Fibroblast of skin of back (primary cell): ENCODE measurements at regions not wholly inside any gene's neighbourhood (a gene's known extent, or its start where the extent isn't known, plus 50 kb on each side); places are given as distances from the start of the nearest gene placed in this dataset.

Experiments used
- DNase-seq: peaks from one replicate; pipeline ENCODE4 v3.0.0-alpha.2; 2013

- DNase-seq = no peak
Observed at GRCh38 chr18:25633563-25633962, 281.6 kb upstream of the ZNF521 start.

- DNase-seq = no peak
Observed at GRCh38 chr18:25630682-25631081, 278.7 kb upstream of the ZNF521 start.

- no peak for DNase-seq
Observed at GRCh38 chr18:25621682-25622081, 269.7 kb upstream of the ZNF521 start.

GRCh38 chr18:25621144-25621543 is 269.2 kb upstream of the ZNF521 start:
- no peak for DNase-seq

- no peak for DNase-seq
Observed at GRCh38 chr18:25614168-25614567, 262.2 kb upstream of the ZNF521 start.

GRCh38 chr18:25612466-25612865 is 260.5 kb upstream of the ZNF521 start:
- no peak for DNase-seq

- no peak for DNase-seq
Observed at GRCh38 chr18:25608091-25608490, 256.1 kb upstream of the ZNF521 start.

- DNase-seq = no peak
Observed at GRCh38 chr18:25604894-25605597, 253.1 kb upstream of the ZNF521 start.

- no peak for DNase-seq
Observed at GRCh38 chr18:25604196-25604893, 252.4 kb upstream of the ZNF521 start.

- no peak for DNase-seq
Observed at GRCh38 chr18:25599443-25599842, 247.5 kb upstream of the ZNF521 start.

- no peak for DNase-seq
Observed at GRCh38 chr18:25597476-25597875, 245.5 kb upstream of the ZNF521 start.

GRCh38 chr18:25595274-25596060 is 243.5 kb upstream of the ZNF521 start:
- DNase-seq = no peak

- DNase-seq = peak; percentile 7
Observed at GRCh38 chr18:25594351-25594750, 242.4 kb upstream of the ZNF521 start.

GRCh38 chr18:25592804-25593360 is 240.9 kb upstream of the ZNF521 start:
- DNase-seq = no peak

GRCh38 chr18:25590456-25590855 is 238.5 kb upstream of the ZNF521 start:
- DNase-seq = no peak

- no peak for DNase-seq
Observed at GRCh38 chr18:25587545-25587944, 235.6 kb upstream of the ZNF521 start.

GRCh38 chr18:25568986-25569385 is 217.0 kb upstream of the ZNF521 start:
- no peak for DNase-seq

GRCh38 chr18:25563816-25564683 is 212.1 kb upstream of the ZNF521 start:
- DNase-seq = no peak

GRCh38 chr18:25563346-25563745 is 211.4 kb upstream of the ZNF521 start:
- DNase-seq = no peak

- peak; percentile 28 for DNase-seq
Observed at GRCh38 chr18:25561918-25562317, 210.0 kb upstream of the ZNF521 start.

GRCh38 chr18:25560369-25560768 is 208.4 kb upstream of the ZNF521 start:
- DNase-seq = no peak

- no peak for DNase-seq
Observed at GRCh38 chr18:25557011-25557410, 205.0 kb upstream of the ZNF521 start.
